ENCODE measurements at regions not wholly inside any gene's neighbourhood (a gene's known extent, or its start where the extent isn't known, plus 50 kb on each side); places are given as distances from the start of the nearest gene placed in this dataset.

GRCh38 chr12:78371284-78371683 is 493.3 kb upstream of the SYT1 start:
- H2BK20ac ChIP-seq (ENCODE audit: low read depth, low read length): no peak overlapping the region
- TF ChIP-seq MAZ (IDR thresholded peaks at IDR 0.05; ENCODE audit: borderline replicate concordance, low read depth, low read length) (no peak), USF2 (IDR thresholded peaks at IDR 0.05; ENCODE audit: low read depth, low read length) (no peak), MXI1 (IDR thresholded peaks at IDR 0.05; ENCODE audit: borderline replicate concordance, low read depth, low read length) (no peak), FOS (IDR thresholded peaks at IDR 0.05; ENCODE audit: low read depth, low read length) (no peak), NFE2L2 (IDR thresholded peaks at IDR 0.05; ENCODE audit: low read depth, low read length) (no peak), RAD21 (IDR thresholded peaks at IDR 0.05; ENCODE audit: low read length) (no peak), BHLHE40 (IDR thresholded peaks at IDR 0.05; ENCODE audit: low read depth, low read length) (no peak), CHD1 (IDR thresholded peaks at IDR 0.05; ENCODE audit: low read depth, low read length) (no peak), CEBPB (IDR thresholded peaks at IDR 0.05; ENCODE audit: low read depth, low read length) (no peak), POLR2A (IDR thresholded peaks at IDR 0.05; ENCODE audit: low read depth, low read length) (no peak), ELK1 (IDR thresholded peaks at IDR 0.05; ENCODE audit: borderline replicate concordance, low read depth, low read length) (no peak), RFX5 (IDR thresholded peaks at IDR 0.05; ENCODE audit: low read depth, low read length) (no peak), RCOR1 (IDR thresholded peaks at IDR 0.05; ENCODE audit: insufficient replicate concordance, low read length) (no peak), MAFK (IDR thresholded peaks at IDR 0.05; ENCODE audit: low read depth, low read length) (no peak), SMC3 (IDR thresholded peaks at IDR 0.05; ENCODE audit: low read depth, low read length) (no peak)
- TF ChIP-seq, protein P1, sequence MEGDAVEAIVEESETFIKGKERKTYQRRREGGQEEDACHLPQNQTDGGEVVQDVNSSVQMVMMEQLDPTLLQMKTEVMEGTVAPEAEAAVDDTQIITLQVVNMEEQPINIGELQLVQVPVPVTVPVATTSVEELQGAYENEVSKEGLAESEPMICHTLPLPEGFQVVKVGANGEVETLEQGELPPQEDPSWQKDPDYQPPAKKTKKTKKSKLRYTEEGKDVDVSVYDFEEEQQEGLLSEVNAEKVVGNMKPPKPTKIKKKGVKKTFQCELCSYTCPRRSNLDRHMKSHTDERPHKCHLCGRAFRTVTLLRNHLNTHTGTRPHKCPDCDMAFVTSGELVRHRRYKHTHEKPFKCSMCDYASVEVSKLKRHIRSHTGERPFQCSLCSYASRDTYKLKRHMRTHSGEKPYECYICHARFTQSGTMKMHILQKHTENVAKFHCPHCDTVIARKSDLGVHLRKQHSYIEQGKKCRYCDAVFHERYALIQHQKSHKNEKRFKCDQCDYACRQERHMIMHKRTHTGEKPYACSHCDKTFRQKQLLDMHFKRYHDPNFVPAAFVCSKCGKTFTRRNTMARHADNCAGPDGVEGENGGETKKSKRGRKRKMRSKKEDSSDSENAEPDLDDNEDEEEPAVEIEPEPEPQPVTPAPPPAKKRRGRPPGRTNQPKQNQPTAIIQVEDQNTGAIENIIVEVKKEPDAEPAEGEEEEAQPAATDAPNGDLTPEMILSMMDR (conservative IDR thresholded peaks at IDR 0.05; ENCODE audit: low read depth, low read length): no peak
- intact Hi-C loops (cut with micrococcal nuclease) (no loop called here), dilution Hi-C loops (cut with HindIII; ENCODE audit: low sequenced_read_pairs, unreplicated experiment) (no loop called here), in situ Hi-C loops (cut with MboI; ENCODE audit: low sequenced_read_pairs) (no loop called here)
- H3K9me3 ChIP-seq (ENCODE audit: control insufficient read depth, insufficient read depth, low read length): no peaks in the 10 kb centered on the region
- no TSS peak for BruUV-seq (replicated peaks)
- no peak overlapping the region for H3K9ac ChIP-seq (ENCODE audit: low read depth, low read length)
- no peak for DNase-seq
- no CpG with 5 or more reads among the region's 3 CpGs for WGBS, 2 experiments (ENCODE audit: extremely low coverage in 2 of 2, insufficient read length in 1 of 2)
- no peak overlapping the region for H3K23ac ChIP-seq (ENCODE audit: low read depth, low read length)
- no peak overlapping the region for H2BK120ac ChIP-seq (ENCODE audit: low read depth, low read length)
- H3K79me1 ChIP-seq (ENCODE audit: low read depth in 1 of 2, low read length in 2 of 2): no peaks in the 10 kb centered on the region
- H4K91ac ChIP-seq (ENCODE audit: insufficient read depth, low read depth, low read length): no peak overlapping the region
- no peak overlapping the region for H2AK5ac ChIP-seq (ENCODE audit: low read depth, low read length)
- no peak overlapping the region for H2AK9ac ChIP-seq (replicated peaks; ENCODE audit: low read depth, low read length, poor library complexity)
- H4K5ac ChIP-seq (ENCODE audit: low read depth, low read length): no peak overlapping the region
- ChIA-PET CTCF (no interaction called here), POLR2A (ENCODE audit: unreplicated experiment) (interaction anchor here (0.6 kb wide), 1 partner anchor 1592 kb away, joined by 3 read pairs; no protein-coding TSS in a partner anchor)
- no peaks in the 10 kb centered on the region for H3K4me1 ChIP-seq (ENCODE audit: control insufficient read depth, insufficient read depth, low read length)
- H3K27ac ChIP-seq (ENCODE audit: insufficient read depth, low read length): no peak overlapping the region
- no peak overlapping the region for H2BK15ac ChIP-seq (ENCODE audit: low read depth, low read length)
- no peak overlapping the region for H2AFZ ChIP-seq (replicated peaks; ENCODE audit: low read length, poor library complexity)
- H3K4me2 ChIP-seq (ENCODE audit: low read depth, low read length): no peak overlapping the region
- no peak overlapping the region for H3K14ac ChIP-seq (replicated peaks; ENCODE audit: low read depth, low read length)
- ATAC-seq (ENCODE audit: low read depth): no peak
- H3K4me3 ChIP-seq (ENCODE audit: insufficient read depth, low read depth, low read length): no peak overlapping the region
- H3K36me3 ChIP-seq (ENCODE audit: control insufficient read depth, insufficient read depth, low read length): no peaks in the 10 kb centered on the region
- no peaks in the 10 kb centered on the region for H4K20me1 ChIP-seq (ENCODE audit: insufficient read depth, low read length)
- no peaks in the 10 kb centered on the region for H3K9me1 ChIP-seq (ENCODE audit: insufficient read depth, low read length)
- H4K8ac ChIP-seq (ENCODE audit: low read depth in 2 of 2, low read length in 2 of 2): no peak overlapping the region
- no peak overlapping the region for H2BK5ac ChIP-seq (ENCODE audit: low read depth, low read length, poor library complexity, severe bottlenecking)
- no peak overlapping the region for H3K18ac ChIP-seq (ENCODE audit: low read depth, low read length)
- no peak overlapping the region for H3K4ac ChIP-seq (ENCODE audit: low read depth, low read length)
- H3K27me3 ChIP-seq (ENCODE audit: control insufficient read depth, insufficient read depth, low read length): no peaks in the 10 kb centered on the region
- no peak overlapping the region for H3K56ac ChIP-seq (ENCODE audit: extremely low read depth, insufficient read depth, low read length)
